ENCODE measurements at regions not wholly inside any gene's neighbourhood (a gene's known extent, or its start where the extent isn't known, plus 50 kb on each side); places are given as distances from the start of the nearest gene placed in this dataset.
A peak's percentile ranks its signal among the peaks of the same experiment; 100 is the strongest.

GRCh38 chrX:137401092-137401491 lies 164.8 kb upstream of the ZIC3 start:
- DNase-seq (ENCODE audit: extremely low read depth in 1 of 2, low read depth in 1 of 2) = no peak

- DNase-seq (ENCODE audit: extremely low read depth in 1 of 2, low read depth in 1 of 2) = no peak
Observed at GRCh38 chrX:137387646-137388045, 178.3 kb upstream of the ZIC3 start.

DNA sequence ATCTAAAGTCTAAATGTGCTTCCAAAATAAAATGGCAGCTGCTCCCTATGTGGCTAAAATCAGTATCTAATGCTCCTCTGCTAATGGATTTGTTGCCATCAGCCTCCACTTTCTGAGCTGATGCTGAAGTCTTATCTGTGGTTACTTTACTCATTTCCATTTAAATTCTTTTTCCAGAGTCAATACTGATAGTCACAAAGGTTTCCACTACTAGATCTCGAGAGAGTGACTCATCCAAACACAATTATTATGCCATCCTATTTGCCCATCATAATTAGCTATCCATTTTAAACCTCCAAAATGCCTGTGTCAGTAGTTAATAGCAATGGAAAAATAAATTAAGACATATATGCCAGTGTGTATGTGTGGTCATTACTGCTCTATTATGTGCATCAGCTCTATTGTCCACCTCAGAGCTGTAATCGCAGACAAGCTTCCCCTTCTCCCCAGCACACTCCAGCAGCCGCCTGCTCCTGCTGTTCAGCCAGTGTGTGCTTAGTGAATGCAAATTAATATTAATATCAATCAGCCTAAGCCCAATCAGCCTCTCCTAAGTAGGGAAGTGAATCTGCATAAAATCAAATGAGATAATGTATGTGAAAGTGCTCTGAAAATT lies 199.8 kb upstream of the ZIC3 start:
- DNase-seq (ENCODE audit: extremely low read depth in 1 of 2, low read depth in 1 of 2) = no peak

GRCh38 chrX:137363559-137363958 lies 202.4 kb upstream of the ZIC3 start:
- DNase-seq (ENCODE audit: extremely low read depth in 1 of 2, low read depth in 1 of 2) = no peak

GRCh38 chrX:137362583-137362982 lies 203.3 kb upstream of the ZIC3 start:
- DNase-seq (ENCODE audit: extremely low read depth in 1 of 2, low read depth in 1 of 2) = no peak

- no peak for DNase-seq (ENCODE audit: extremely low read depth in 1 of 2, low read depth in 1 of 2)
Observed at GRCh38 chrX:137354851-137355250, 211.1 kb upstream of the ZIC3 start.

GRCh38 chrX:137353404-137353803 lies 212.5 kb upstream of the ZIC3 start:
- DNase-seq (ENCODE audit: extremely low read depth in 1 of 2, low read depth in 1 of 2) = no peak

GRCh38 chrX:137352101-137352660 lies 213.7 kb upstream of the ZIC3 start:
- DNase-seq (ENCODE audit: extremely low read depth in 1 of 2, low read depth in 1 of 2) = no peak

DNA sequence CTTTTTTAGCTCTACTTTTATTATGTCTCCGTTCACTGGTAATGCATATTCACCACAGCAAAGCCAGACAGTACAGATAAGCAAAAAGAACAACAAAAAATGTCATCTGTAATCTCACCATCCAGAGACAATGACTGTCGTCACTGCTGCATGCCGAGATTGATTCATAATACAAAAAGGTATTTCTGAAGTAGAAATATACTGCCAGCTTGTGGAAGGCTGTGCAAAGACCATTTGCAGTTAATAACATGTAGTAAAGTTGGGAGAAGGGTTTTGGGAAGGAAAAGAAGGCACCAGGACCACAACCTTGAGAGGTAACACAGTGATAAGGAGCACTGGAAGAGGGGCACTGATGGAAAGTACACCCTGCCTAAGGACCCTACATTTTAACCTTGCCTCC lies 223.0 kb upstream of the ZIC3 start:
- no peak for DNase-seq (ENCODE audit: extremely low read depth in 1 of 2, low read depth in 1 of 2)

DNA sequence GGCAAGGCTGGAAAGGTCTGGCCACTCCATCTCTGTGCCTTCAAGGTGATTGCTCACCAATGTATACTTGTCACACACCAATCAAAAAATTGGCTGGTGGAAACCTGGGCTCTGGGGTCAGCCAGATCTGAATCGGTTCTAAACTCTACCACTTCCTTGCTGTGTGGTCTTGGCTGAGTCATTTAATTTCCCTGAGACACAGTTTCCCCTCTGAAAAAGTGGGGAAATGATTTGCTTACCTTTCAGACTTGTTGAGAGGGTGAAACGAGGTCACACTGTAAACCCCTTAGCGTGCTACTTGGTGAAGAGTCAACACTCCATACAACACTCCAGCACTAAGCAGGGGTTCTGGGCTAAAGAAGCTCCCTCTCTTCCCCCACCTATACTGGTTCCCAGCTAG lies 252.3 kb upstream of the ZIC3 start:
- peak in 1 of 2 donors; percentile 3 for DNase-seq (ENCODE audit: extremely low read depth in 1 of 2, low read depth in 1 of 2)

DNA sequence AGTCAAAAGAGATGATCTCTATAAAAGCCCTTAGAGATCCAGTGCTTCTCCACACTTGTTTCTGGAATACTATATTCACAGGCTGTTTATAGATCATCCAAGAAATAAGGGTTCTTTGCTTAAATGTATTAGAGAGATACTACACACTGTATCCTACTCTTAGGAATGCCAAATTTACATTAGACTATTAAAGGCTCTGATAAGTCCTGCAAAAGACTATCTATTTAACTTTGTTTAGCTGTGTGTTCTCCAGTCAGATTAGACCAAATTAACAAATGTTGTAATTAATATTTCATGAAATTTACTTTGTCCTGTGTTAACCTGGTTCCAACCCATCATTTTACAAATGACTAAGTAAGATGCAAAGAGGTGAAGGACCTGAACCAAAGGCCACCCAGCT lies 260.5 kb upstream of the ZIC3 start:
- DNase-seq (ENCODE audit: extremely low read depth in 1 of 2, low read depth in 1 of 2) = no peak

DNA sequence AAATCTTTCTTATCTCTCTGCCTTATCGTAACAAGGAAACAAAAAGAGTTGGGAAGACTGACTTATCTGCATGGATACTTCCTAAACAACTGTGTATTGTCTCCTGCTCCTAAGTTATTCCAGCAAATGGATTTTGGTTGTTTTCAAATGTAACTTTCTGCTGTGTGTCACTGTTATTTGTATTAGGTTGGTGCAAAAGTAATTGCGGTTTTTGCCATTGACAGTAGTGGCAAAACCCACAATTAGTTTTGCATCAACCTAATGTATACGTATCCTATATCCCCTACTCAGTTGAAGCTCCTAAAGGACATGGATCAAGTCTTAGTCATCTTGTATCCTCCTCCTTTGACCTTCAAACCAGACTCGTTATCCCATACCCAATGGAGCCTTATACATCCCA lies 263.4 kb upstream of the GPR101 start:
- DNase-seq (ENCODE audit: extremely low read depth in 1 of 2, low read depth in 1 of 2) = no peak

GRCh38 chrX:137290011-137290410 lies 256.2 kb upstream of the GPR101 start:
- no peak for DNase-seq (ENCODE audit: extremely low read depth in 1 of 2, low read depth in 1 of 2)

DNA sequence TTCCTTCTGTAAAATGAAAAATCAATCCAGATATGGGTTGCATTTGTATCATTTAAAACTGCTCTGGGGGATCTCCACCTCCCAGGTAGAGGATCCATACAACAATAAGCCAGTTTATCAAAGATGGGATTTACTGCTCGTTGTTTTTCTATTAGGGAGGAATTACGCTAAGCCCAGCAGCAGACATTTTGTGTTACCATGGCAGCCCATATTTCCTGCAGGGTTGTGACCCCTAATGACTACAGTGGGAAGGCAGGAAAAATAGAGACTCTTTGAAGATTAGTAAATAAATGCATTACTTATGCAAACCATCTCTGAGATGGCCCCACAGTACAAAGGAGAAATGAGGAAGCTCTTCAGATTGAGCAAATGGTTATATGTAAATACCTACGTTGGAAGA lies 253.4 kb upstream of the GPR101 start:
- no peak for DNase-seq (ENCODE audit: extremely low read depth in 1 of 2, low read depth in 1 of 2)

DNA sequence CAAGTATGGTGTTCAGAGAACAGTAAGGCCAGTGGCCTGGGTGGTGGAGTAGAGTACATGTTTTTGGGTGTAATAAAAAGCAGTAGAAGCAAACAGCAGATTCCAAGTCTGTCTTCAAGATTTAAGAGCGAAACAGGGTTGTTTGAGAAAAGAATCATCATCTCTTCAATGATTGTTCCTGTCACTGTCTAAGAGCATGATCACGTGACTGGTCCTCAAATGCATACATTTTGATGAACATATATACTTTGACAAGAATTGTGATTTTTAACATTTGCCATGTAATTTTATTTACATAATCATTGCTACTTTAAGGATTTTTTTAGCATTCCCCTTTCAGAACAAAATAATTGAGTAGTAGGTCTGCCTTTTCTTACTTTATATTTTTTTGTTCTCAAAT lies 252.6 kb upstream of the GPR101 start:
- DNase-seq (ENCODE audit: extremely low read depth in 1 of 2, low read depth in 1 of 2) = no peak

DNA sequence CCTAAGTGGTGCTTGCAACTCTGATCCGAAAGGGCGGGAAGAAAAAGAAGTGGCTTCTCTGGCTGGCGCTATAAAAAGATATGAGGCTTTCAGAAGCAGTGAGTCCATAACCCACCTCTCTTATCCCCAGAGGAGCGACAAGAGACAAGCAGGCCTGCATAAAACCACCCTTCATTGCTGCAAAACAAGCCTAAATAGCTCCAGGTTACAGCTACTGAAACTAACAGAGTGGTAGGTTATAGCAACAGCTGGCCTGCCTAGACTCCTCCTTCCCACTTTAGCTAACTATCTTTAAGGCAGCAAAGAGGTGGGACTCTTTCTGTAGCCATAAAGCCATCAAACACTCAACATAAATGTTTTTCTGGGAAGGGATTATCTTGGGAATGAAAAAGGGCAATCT lies 245.0 kb upstream of the GPR101 start:
- no peak for DNase-seq (ENCODE audit: extremely low read depth in 1 of 2, low read depth in 1 of 2)

DNA sequence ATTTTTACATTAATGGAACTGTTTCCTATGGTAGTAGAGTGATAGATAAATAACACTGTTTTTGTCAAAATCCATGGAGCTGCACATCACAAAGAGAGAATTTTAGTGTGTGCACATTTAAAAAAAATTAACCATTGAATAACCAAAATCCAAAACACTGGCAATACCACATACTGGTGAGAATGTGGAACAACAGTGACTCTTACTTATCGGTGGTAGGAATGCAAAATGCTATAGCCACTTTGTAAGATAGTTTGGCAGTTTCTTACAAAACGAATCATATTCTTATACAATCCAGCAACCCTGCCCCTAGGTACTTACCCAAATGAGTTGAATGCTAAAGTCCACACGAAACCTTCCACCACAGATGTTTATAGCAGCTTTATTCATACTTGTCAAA lies 229.6 kb upstream of the GPR101 start:
- no peak for DNase-seq (ENCODE audit: extremely low read depth in 1 of 2, low read depth in 1 of 2)

DNA sequence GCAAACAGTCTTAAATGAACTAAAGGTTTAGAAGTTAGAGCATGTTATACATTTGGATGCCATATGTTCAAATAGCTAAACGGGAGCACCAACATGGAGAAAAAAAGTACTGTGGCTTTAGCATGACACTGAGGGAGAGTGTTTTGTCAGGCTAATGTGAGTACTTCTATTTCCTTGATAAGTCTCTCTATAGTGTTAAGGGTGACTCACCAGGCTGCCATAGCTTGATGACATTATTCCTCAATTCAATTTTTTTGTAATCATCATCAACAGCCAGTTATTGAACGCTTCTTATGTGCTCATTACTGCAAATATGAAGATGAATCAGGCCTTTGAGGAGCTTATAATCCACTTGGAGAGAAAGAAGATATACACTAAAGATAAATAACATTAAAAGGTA lies 211.4 kb upstream of the GPR101 start:
- no peak for DNase-seq (ENCODE audit: extremely low read depth in 1 of 2, low read depth in 1 of 2)

DNA sequence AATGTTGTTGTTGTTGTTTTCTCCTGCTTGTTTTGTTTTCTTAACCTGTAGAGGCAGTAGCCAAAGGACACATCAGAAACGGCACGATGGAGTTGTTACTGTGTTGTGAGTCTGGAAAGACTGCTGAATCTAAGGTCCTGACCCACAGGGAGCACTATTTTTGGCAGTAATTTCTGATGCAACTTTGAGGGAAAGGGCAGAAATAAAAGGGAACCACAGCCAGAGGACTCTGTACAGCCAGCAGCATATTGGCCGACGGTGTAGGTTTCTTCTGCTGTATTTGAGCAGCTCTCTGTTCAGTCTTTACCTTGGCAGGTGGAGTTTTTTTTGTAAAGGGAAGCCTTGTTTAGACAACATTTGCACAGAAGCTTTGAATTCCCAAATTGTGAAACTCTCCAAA lies 203.0 kb upstream of the GPR101 start:
- DNase-seq (ENCODE audit: extremely low read depth in 1 of 2, low read depth in 1 of 2) = no peak

DNA sequence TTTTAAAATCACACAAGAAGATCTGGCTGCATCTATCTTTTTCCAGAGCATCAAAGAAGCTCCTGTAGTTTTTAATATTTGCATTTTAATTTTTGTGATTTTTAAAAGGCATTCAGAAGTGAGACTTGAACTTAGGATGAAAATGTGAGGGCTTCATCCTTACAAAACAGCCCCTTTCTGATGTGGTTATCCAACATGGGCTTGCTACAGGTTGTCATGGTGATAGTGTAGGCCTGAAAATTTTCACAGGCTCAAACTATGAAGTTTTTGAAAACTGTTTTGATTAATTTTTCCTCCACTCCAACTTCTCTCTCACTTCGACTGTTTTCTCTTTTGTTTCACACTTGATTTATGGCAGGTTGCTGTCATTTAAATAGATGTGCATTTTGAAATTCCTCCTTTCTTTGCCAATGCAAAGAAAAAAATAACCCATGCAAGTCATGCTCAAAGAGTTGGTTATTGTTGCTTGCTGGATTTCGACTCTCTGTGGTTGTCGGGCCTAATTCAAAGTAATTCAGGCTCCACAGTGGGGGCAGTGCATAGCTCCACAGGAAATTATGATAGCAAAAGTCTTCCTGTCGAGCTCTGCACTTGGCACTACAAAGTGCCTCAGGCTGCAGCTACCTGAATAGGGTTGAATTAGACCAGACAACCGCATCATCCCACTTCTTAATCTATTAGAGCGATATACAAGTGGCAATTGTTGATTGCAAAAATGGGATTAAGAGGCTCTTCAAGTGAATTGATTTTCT lies 201.0 kb upstream of the GPR101 start:
- DNase-seq (ENCODE audit: extremely low read depth in 1 of 2, low read depth in 1 of 2) = no peak

DNA sequence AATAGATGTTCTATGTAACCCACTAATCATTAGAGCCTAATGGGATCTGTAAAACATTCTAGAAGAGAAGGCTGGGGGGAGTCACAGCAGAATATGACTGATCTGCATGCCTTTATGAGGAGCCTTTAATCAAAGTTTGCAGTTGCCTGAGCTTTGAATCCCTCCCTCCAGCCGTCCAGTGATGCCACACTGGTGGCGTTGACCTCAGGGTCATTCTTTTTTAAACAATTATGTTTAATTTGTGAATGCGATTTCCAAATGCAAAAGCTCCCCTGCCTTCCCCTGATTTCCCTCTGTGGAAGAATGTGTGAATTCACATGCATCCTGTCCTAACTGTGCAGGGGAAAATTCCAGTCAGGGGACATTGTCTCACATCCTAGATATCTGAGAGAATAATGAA lies 199.7 kb upstream of the GPR101 start:
- DNase-seq (ENCODE audit: extremely low read depth in 1 of 2, low read depth in 1 of 2) = no peak

DNA sequence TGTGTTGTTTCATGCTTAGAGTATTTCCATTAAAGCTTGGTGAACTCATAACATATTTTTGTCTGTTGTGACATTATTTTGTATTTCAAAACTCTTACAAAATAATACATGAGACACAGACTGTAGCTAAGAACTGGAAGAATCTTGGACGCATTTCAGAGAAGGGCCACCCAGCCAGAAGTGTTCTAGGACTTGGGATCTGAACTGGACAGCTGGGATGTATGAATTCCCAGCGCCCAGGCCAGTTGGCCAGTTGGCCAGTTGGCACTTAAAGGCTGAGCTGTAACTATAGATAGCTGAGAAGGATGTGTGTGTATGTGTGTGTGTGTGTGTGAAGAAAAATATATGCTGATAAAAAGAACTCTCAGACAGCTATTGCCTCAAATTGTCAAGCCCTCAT lies 193.4 kb upstream of the GPR101 start:
- DNase-seq (ENCODE audit: extremely low read depth in 1 of 2, low read depth in 1 of 2) = no peak

- no peak for DNase-seq (ENCODE audit: extremely low read depth in 1 of 2, low read depth in 1 of 2)
Observed at GRCh38 chrX:137215467-137215866, 181.7 kb upstream of the GPR101 start.

Data from stimulated activated CD8-positive, alpha-beta memory T cell treated with anti-CD3 and anti-CD28 coated beads, Interleukin-7, amount 100 ng/mL, for 48 hours (primary cell).